Large intestine (tissue), 3 donors: ENCODE measurements at regions not wholly inside any gene's neighbourhood (a gene's known extent, or its start where the extent isn't known, plus 50 kb on each side); places are given as distances from the start of the nearest gene placed in this dataset.

ENCODE experiments used
- DNase-seq, 2 donors: peaks; one replicate each; pipeline versions ENCODE4 v3.0.0 to v3.0.0-alpha.2; 2013
- H3K27ac ChIP-seq: one replicate; pipeline ENCODE4 v1.5.1; 2013; ENCODE audit warnings: low read length
- H3K27me3 ChIP-seq: 2 replicates; pipeline ENCODE4 v1.6.1; 2013; ENCODE audit warnings: low read length; ENCODE audit not compliant: control insufficient read depth, insufficient read depth
- H3K36me3 ChIP-seq: 2 replicates; pipeline ENCODE4 v1.6.1; 2013; ENCODE audit warnings: low read length; ENCODE audit not compliant: control insufficient read depth, insufficient read depth
- H3K4me1 ChIP-seq: one replicate; pipeline ENCODE4 v1.6.1; 2013; ENCODE audit warnings: low read length; ENCODE audit not compliant: control insufficient read depth, insufficient read depth
- H3K4me3 ChIP-seq: one replicate; pipeline ENCODE4 v1.5.1; 2013; ENCODE audit warnings: low read length
- H3K9me3 ChIP-seq: one replicate; pipeline ENCODE4 v1.6.1; 2013; ENCODE audit warnings: mild to moderate bottlenecking, low read depth, low read length, moderate library complexity; ENCODE audit not compliant: control insufficient read depth
- WGBS: methylation state at CpG from one replicate; pipeline ENCODE4 v1.1.5; 2013; ENCODE audit warnings: low lambda C conversion rate; ENCODE audit not compliant: insufficient coverage; 5-methylcytosine and 5-hydroxymethylcytosine counted together

DNA sequence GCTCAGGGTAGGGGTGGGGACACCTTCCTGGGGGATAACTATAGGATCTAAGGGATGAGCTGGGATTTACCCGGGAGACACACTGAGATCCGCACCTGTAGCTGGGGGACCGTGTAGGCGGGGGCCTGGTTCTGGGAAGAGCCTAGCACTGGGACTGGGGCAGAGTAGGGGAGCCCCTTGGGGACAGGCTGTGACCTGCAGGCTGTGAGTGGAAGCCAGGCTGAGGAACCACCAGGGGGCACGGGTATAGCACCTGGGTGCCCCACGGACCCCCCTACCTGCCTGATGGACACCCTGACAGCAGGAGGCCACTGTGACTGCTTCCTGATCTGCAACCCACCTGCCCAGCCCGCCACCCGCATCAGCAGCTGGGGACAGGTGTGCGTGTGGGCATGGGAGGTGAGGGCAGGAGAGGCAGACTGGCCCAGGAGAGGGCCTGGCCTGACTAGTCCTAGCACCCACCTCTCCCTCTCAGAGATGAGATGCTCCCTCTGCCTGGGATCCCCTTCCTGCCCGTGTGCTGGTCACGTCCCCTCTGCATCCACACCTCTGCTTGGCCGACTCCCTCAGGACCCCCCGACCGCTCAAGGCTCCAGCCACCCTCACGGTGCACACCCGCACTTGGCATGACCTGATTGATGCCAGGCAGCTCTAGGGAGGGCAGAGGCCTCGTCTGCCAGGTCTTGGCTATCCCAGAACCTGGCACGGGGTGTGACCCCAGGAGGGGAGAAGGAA lies 94.2 kb upstream of the NKX1-1 start:
- no peaks in the 10 kb centered on the region for H3K4me1 ChIP-seq
- no peak for DNase-seq
- H3K27me3 ChIP-seq, result no peaks in the 10 kb centered on the region
- H3K4me3 ChIP-seq, result no peak overlapping the region
- H3K27ac ChIP-seq, result no peak overlapping the region
- no peaks in the 10 kb centered on the region for H3K36me3 ChIP-seq
- WGBS, result no CpG with 5 or more reads among the region's 18 CpGs
- H3K9me3 ChIP-seq, result peaks cover 5% of the 10 kb centered on the region

DNA sequence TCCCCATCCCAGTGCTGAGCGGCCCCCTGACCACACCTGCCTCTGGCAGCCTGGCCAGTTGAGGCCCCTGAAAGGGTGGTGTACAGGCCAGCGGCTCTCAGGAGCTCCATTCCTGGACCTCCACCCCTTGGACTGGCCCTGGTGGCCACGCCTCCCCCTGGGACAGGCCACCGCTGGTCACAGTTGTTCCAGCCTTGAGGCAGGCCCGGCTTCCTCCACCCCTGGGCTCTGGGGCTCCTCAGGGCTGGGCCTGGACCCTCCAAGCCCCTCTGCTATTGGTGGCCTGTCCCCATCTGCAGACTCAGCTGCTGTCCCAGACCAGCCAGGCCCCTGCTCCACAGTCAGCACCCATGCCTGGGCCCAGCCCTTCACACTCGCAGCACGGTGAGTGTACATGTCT lies 93.2 kb upstream of the NKX1-1 start:
- no CpG with 5 or more reads among the region's 7 CpGs for WGBS

DNA sequence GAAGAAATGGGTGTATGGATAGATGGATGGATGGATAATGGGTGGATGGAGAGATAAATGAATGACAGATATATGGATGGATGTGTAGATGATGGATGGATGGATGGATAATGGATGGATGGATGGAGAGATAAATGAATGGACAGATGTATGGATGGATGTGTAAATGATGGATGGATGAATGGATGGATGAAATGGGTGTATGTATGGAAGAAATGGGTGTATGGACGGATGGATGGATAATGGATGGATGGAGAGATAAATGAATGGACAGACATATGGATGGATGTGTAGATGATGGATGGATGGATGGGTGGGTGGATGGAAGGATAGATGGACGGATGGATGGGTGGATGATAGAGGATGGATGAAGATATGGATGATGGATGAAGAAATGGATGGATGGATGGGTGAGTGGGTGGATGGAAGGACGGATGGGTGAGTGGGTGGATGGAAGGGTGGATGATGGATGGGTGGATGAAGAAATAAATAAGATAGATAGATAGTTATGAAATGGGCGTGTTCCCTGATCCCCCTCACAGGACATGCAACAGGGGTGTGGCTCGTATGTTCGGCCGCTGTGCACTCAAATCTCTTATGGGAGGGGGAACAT lies 91.1 kb upstream of the NKX1-1 start:
- Histone ChIP-seq H3K27ac (no peak overlapping the region), H3K9me3 (peaks cover 5% of the 10 kb centered on the region), H3K36me3 (no peaks in the 10 kb centered on the region), H3K4me1 (no peaks in the 10 kb centered on the region), H3K4me3 (no peak overlapping the region), H3K27me3 (no peaks in the 10 kb centered on the region)
- no peak for DNase-seq
- WGBS, result 74% methylated on average over 3 of the region's 7 CpGs

More for the DNA sequence above, 93.2 kb upstream of the NKX1-1 start:
- H3K9me3 ChIP-seq, result peaks cover 5% of the 10 kb centered on the region
- no peak overlapping the region for H3K27ac ChIP-seq
- no peaks in the 10 kb centered on the region for H3K4me1 ChIP-seq
- no peaks in the 10 kb centered on the region for H3K27me3 ChIP-seq
- H3K4me3 ChIP-seq, result no peak overlapping the region
- no peak for DNase-seq
- no peaks in the 10 kb centered on the region for H3K36me3 ChIP-seq

DNA sequence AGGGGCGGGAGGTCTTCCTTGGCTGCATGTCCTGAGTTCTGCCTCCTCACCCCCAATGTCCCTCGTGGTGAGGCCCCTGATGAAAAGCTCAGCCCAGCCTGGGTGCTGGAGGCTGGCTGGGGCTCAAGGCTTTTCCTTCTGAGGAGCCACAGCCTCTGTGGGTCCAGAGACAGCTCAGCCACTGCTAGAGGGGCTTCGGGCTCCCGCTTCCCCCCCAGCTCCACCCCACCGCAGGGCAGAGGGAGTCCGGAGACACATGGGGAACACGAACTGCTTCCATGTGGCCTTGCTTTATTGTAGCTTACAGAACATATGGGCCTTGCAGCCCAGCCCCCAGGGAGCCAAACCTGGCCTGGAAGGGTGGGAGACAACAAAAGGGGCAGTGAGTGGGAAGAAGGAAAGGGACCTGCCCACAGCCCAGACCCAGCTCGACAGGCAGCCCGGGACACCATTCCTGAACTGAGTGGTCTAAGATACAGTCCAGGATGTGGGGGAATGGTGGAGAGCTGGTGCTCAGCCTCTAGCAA lies 89.9 kb upstream of the NKX1-1 start:
- Histone ChIP-seq H3K4me1 (no peaks in the 10 kb centered on the region), H3K9me3 (peaks cover 5% of the 10 kb centered on the region), H3K4me3 (no peak overlapping the region), H3K27ac (no peak overlapping the region), H3K36me3 (no peaks in the 10 kb centered on the region), H3K27me3 (peaks cover 10% of the 10 kb centered on the region)
- DNase-seq, result no peak
- no CpG with 5 or more reads among the region's 9 CpGs for WGBS

DNA sequence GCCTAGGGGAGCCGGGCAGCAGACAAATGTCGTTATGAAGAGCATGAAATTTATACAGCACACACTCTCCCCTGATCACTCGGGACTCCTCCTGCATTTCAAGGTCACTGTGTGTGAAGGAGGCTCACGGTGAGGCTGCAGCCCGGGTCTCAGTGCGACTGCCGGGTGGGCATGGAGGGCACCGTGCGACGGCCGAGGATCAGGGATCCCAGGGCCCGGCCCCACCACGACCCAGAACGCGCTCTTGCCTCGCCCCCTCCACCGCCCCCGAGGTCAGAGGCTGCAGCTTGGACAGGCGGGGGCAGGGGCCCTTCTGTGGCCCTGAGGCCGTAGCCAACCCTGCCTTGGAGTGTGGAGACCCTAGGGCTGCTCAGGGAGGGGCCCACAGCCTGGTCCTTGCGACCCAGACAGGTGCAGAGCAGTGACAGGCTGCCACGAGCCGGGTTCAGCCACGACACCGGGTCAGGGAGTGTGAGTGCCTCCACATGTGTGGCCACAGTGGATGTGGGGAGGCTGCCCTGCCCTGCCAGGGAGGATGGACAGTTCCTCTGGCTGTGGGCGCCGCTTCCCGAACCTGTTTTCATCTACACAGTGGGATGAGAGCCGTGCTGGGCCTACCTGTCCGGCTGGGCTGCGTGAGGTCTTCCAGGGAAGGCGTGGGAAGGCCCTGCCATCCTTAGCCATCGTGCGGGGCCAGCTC lies 89.3 kb upstream of the NKX1-1 start:
- WGBS, result no CpG with 5 or more reads among the region's 34 CpGs

DNA sequence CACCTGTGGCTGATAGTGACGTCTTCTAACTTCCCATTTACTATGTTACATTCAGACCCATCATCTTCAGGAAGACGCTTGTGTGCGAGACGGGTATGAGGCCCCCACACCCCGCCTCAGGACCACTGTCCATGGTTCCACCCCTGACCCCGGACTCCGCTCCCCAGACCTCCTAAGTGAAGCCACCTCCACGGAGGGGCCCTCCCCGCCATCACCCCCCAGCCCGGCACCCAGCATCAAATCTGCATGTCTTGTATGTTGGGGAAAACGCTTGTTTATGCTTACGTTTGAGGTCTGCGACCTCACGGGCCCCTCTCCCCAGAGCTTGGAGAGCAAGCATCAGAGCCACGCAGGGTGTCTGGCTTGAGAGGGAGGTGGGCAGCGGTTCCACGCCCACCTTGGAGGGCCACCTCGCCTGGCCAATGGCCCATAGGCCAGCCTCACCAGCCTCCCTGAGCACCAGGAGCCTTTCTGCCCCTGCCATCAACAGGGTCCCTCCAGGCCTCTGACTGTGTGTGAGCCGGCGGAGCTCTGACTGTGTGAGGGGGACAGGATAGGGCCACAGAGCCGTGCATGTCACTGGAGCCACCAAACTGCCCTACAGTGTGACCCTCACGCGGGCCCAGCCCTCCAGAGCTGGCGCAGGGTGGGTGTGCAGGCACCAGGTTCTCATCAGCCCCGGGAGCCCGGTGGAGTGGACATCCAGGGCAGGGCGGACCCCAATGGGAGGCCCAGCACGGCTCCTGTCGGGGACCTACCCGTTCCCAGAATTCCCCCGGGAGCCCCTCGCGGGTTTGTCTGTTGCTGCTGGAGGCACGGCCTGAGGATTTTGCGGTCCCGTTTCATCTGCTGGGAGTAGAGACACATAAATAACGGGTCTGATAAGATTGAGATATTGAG lies 88.4 kb upstream of the NKX1-1 start:
- no peak for DNase-seq
- no peaks in the 10 kb centered on the region for H3K36me3 ChIP-seq
- H3K27ac ChIP-seq, result no peak overlapping the region
- H3K4me3 ChIP-seq, result no peak overlapping the region
- WGBS, result 29% methylated on average over 1 of the region's 37 CpGs
- no peaks in the 10 kb centered on the region for H3K4me1 ChIP-seq
- peaks cover 9% of the 10 kb centered on the region for H3K9me3 ChIP-seq
- H3K27me3 ChIP-seq, result peaks cover 17% of the 10 kb centered on the region

More for the DNA sequence above, 89.3 kb upstream of the NKX1-1 start:
- H3K36me3 ChIP-seq, result no peaks in the 10 kb centered on the region
- H3K9me3 ChIP-seq, result peaks cover 9% of the 10 kb centered on the region
- no peaks in the 10 kb centered on the region for H3K4me1 ChIP-seq
- peaks cover 16% of the 10 kb centered on the region for H3K27me3 ChIP-seq
- no peak for DNase-seq
- no peak overlapping the region for H3K27ac ChIP-seq
- no peak overlapping the region for H3K4me3 ChIP-seq

DNA sequence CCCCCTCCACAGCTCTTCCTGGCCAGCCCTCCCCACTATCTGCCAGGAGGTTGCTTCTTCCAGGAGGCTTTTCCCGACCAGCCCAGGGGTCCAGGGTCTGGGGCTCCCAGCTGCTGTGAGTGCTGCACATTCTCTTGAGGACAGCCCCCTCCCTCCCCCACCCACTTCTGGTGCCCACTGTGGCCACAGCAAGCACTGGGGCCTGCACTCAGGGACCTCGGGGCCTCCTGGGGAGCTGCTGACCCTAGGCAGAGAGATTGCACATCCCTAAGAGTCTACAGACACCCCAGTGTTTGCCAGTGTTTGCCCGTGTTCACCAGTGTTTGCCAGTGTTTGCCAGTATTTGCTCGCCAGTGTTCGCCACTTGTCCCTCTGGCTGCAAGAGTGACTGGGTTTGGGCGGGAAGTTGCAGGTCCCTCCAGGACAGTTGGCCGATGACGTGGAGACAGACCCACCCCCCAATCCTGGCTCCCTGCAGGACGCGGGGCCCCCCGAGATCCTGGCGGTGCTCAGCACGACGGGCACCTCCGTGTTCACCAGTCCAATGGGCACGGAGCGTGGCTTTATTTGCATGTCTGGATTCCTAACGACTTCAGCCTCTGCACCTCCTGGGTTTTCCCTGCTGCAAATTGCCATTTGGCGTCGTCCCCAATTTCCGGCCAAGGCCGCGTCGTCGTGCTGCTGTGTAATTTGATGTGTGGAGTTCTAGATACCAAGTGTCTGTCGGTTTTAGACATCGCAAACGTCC lies 87.5 kb upstream of the NKX1-1 start:
- H3K36me3 ChIP-seq, result no peaks in the 10 kb centered on the region
- no peaks in the 10 kb centered on the region for H3K4me1 ChIP-seq
- no peak for DNase-seq
- H3K27me3 ChIP-seq, result peaks cover 21% of the 10 kb centered on the region
- no peak overlapping the region for H3K27ac ChIP-seq
- H3K9me3 ChIP-seq, result peaks cover 9% of the 10 kb centered on the region
- WGBS, result no CpG with 5 or more reads among the region's 28 CpGs
- no peak overlapping the region for H3K4me3 ChIP-seq

DNA sequence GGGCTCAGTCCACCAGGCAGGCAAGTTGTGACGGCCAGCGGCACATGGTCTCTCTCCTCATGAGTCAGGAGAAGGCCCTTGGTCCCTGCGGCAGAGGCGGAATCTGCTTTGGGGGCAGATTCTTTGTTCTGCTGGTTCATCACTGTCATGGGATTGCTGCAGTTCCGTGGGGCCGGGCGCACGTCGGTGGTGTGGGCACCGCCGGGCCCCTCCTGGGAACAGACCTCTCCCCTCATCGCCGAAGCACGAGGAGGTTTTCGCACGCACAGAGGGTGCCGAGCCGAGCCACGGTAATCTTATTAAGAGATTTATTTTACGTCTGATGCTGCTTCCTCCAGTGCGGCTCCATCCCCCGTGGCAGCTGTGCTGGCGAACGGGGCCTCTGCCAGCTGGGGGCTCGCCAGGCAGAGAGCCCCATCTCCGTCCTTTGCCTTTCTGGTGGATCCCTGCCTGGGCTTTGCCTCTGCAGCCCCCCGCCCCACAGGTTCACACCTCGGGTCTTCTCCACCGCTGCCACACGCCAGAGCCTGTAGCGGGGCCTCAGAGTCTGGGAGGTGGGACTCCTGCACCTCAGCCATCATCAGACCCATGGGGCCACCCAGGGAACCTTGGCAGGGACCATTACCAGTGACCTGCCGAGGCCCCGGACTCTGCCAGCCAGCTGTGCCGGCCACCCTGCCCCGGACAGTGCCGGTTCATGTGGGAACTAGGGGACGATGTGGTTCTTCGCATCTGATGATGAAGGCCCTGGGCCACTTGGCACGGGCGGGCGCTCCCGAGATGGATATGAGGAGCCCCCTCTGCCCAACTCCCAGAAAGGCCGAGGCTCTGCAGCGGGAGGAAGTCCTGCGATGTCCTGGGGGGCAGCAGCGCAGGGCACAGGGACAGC lies 86.7 kb upstream of the NKX1-1 start:
- peaks cover 21% of the 10 kb centered on the region for H3K27me3 ChIP-seq
- no CpG with 5 or more reads among the region's 46 CpGs for WGBS
- no peaks in the 10 kb centered on the region for H3K4me1 ChIP-seq

DNA sequence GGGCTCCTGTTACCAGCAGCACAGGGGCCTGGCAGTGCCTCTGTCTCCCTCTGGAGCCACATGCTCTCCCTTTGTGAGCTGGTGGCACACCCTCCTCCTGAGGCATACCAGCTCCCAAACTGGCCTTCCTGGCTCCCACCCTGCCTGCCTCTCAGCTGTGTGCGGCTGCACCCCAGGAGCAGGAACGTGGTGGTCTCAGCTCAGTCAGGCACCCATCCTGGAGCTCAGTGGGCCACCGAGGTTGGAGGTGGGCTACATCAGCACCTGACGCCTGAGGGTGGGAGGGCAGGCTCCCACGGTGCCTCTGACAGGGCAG lies 85.9 kb upstream of the NKX1-1 start:
- Histone ChIP-seq H3K4me3 (no peak overlapping the region), H3K27ac (no peak overlapping the region), H3K9me3 (peaks cover 6% of the 10 kb centered on the region), H3K4me1 (no peaks in the 10 kb centered on the region), H3K27me3 (peaks cover 21% of the 10 kb centered on the region), H3K36me3 (no peaks in the 10 kb centered on the region)
- DNase-seq, result no peak
- WGBS, result no CpG with 5 or more reads among the region's 5 CpGs

More for the DNA sequence above, 86.7 kb upstream of the NKX1-1 start:
- Histone ChIP-seq H3K9me3 (peaks cover 9% of the 10 kb centered on the region), H3K4me3 (no peak overlapping the region), H3K27ac (no peak overlapping the region), H3K36me3 (no peaks in the 10 kb centered on the region)
- DNase-seq, result no peak
